Vagina (tissue), 2 donors: ENCODE measurements at regions not wholly inside any gene's neighbourhood (a gene's known extent, or its start where the extent isn't known, plus 50 kb on each side); places are given as distances from the start of the nearest gene placed in this dataset.

Source experiments
- POLR2A ChIP-seq, 2 donors: fragments of 450-650 bp; IDR thresholded peaks; one replicate each; pipeline ENCODE4 v1.6.1; 2017; ENCODE audit warnings: antibody characterized with exemption in 2 of 2, mild to moderate bottlenecking in 2 of 2, moderate library complexity in 2 of 2
- POLR2AphosphoS5 ChIP-seq, 2 donors: sonication (generic); formaldehyde crosslinking; IDR thresholded peaks; one replicate each; pipeline ENCODE4 v1.9.0; 2017; ENCODE audit warnings: antibody characterized with exemption in 2 of 2, mild to moderate bottlenecking in 2 of 2, low read depth in 1 of 2; ENCODE audit not compliant: insufficient read depth in 1 of 2

GRCh38 chr4:29240641-29241040, 1479.5 kb upstream of the PCDH7 start:
- TF ChIP-seq POLR2A (IDR thresholded peaks at IDR 0.05) (no peak), POLR2AphosphoS5 (IDR thresholded peaks at IDR 0.05; ENCODE audit: insufficient read depth in 1 of 2, low read depth in 1 of 2) (no peak)
